ENCODE measurements at regions not wholly inside any gene's neighbourhood (a gene's known extent, or its start where the extent isn't known, plus 50 kb on each side); places are given as distances from the start of the nearest gene placed in this dataset.

GRCh38 chr12:40634517-40635131 lies 57.6 kb upstream of the CNTN1 start:
- DNase-seq = no peak
- Mint-ChIP-seq H3K4me3 (no peak overlapping the region), H3K27ac (no peak overlapping the region), H3K27me3 (no peaks in the 10 kb centered on the region), H3K4me1 (ENCODE audit: low read depth) (no peaks in the 10 kb centered on the region), H3K9me3 (peaks cover 9% of the 10 kb centered on the region), H3K36me3 (peaks cover 2% of the 10 kb centered on the region)
- ChIA-PET CTCF (interaction anchor here (1.3 kb wide), 1 partner anchor 15 kb away, joined by 3 read pairs; no protein-coding TSS in a partner anchor), POLR2A (no interaction called here)
- intact Hi-C loops (cut with micrococcal nuclease) = no loop called here

DNA sequence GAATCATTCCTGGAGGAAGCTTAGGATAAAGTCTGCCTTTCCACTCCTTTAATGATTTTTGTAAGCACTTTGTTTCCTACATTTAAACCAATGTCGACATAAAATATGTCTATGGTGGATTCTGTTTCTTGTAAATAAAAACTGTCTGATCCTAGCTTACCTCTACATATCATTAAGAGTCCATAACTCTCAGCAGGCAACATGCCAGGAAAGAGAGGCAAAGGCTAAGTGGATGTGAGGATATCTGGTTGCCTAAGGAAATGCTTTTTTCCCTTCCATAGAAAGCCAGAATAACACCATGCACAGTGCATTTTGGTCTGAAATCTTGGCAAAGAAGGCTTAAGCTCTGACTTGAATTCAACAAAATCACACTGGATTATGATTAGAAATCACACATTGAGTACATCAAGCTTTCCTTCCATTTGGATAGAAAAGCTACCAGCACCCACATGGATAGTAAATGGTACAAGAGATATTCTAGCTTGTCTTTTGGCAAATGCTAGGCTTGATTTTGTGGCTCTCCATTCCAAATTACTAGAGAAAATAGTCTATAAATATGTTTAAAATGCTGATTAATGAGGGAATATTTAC lies 57.0 kb upstream of the CNTN1 start:
- intact Hi-C loops (cut with micrococcal nuclease) = no loop called here
- Mint-ChIP-seq H3K4me3 (no peak overlapping the region), H3K27me3 (no peaks in the 10 kb centered on the region), H3K36me3 (peaks cover 2% of the 10 kb centered on the region), H3K27ac (no peak overlapping the region), H3K9me3 (peaks cover 10% of the 10 kb centered on the region), H3K4me1 (ENCODE audit: low read depth) (no peaks in the 10 kb centered on the region)
- POLR2A ChIA-PET = no interaction called here
- DNase-seq = no peak
- CTCF ChIA-PET = no interaction called here

Data from activated CD4-positive, alpha-beta memory T cell treated with anti-CD3 and anti-CD28 coated beads for 36 hours (primary cell).